H4 (cell line): ENCODE measurements at regions not wholly inside any gene's neighbourhood (a gene's known extent, or its start where the extent isn't known, plus 50 kb on each side); places are given as distances from the start of the nearest gene placed in this dataset.

Source experiments
- DNase-seq: peaks from one replicate; pipeline ENCODE4 v3.0.0-alpha.2; 2015; ENCODE audit warnings: low spot score

- DNase-seq = no peak
These were observed 631.7 kb upstream of the CCDC54 start for GRCh38 chr3:106745344-106746168.

DNA sequence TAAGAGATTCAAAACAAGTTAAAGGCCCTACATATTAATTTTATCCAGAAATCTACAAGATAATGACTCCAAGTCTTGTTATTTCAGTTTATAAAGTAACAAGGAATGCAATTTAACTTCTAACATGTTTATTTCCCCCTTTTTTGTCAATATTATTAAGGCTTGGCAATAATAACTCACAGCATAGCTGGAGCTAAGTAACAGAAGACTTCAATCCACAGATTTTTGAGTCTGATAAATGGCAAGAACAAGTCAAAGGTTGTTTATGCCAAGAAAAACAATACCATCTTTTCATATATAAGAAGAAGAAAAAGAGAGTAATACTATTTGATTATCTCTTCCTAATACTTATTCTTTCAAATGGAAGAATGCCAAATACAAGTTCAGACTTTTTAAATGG, 631.0 kb upstream of the CCDC54 start:
- no peak for DNase-seq

DNA sequence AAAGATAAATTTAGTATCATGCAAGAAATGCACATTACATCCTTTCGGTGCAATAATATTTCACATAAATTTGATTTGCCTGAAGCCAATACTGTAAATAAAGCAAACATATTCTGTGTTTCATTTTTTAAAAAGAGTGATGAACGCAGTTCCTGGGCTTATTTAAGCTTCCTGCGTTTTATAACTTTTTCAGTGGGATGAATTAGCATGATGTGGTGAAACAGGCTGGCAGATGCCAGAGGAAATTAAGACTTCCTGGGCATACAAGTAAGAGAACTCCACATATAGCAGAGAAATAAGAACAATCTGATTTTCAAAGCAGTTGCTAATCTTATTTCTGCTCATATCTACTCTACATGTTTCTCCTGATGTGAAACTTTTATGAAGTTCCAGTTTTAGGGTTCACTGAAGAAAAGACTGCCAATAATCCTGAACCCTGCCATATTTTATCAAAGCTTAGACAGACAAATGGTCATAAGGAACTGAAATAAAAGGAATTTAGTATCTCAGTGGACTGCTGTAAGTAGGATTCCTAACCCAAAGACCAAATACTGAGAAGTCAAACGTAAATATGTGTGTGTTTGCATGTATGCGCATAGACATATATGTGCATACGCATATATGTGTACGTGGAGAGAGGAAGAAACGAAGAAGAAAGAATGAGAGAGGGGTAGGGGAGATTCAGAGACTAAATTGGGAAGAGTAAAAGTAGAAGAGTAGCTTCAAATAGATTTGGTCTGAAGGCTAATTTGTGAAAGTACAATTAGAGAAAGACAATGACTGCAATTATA, 628.6 kb upstream of the CCDC54 start:
- DNase-seq = no peak

DNA sequence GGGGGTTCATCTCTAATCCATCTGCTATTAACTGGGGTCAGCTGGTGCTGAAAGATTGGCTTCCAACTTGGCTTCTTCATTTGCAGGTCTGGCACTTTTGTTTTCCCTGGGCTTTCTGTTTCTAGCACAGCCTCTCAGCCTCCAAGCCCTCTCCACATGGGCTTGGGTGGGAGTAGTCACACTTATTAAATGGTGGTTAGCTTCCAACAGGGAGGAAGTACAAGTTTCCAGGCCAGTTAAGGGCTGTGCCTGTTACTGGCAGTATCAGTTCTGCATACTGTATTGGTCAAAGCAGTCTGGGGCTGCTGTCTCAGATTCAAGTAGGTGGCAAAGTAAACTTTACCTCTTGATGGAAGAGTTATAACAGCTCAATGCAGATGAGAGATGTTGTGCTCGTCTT, 627.1 kb upstream of the CCDC54 start:
- DNase-seq = no peak

DNA sequence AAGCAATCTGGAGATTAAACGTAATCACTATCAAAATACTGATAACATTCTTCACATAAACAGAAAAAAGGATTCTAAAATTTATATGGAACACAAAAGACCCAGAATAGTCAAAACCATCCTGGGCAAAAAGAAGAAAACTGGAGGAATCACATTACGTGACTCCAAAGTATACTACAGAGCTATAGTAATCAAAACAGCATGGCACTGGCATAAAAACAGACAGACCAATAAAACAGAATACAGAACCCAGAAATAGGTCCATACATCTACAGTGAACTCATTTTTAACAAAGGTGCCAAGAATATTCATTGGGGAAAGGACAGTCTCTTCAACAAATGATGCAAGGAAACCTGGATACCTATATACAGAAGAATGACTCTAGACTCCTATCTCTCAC, 621.9 kb upstream of the CCDC54 start:
- DNase-seq = no peak

DNA sequence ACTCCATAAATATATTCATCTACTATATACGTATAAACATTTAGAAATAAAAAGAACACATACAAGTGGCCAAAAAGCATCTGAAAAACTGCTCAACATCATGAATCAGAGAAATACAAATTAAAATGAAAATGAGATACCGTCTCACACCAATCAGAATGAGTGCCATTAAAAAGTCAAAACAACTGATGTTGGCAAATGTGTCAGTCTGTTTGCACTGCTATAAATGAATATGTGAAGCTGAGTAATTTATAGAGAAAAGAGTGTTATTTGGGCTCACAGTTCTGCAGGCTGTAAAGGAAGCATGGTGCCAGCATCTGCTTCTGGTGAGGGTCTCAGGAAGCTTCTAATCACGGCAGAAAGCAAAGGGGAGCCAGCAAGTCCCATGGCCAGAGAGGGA, 620.3 kb upstream of the CCDC54 start:
- DNase-seq = no peak

- no peak for DNase-seq
These were observed 618.8 kb upstream of the CCDC54 start for GRCh38 chr3:106758459-106758858.

GRCh38 chr3:106759731-106760130, 617.5 kb upstream of the CCDC54 start:
- DNase-seq = no peak

DNA sequence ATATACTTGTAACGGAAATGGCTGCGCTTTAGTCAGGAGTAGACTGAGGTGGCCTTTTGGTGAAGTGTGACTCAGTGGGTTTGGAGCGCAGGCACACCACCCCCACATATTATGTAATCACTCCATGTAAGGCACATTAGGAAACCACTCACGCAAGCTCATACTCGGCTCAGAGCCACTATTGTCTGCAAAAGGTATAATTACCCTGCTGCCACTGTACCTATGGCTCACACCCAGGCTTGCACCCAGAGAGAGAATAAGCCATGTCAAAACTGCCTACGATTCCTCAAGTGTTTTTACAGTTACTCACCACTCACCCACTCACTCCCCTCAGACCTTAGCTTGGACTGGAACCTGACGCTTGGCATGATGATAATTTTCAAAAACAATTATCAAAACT, 611.9 kb upstream of the CCDC54 start:
- peak; percentile 60 for DNase-seq

GRCh38 chr3:106768941-106769480, 608.2 kb upstream of the CCDC54 start:
- no peak for DNase-seq

DNA sequence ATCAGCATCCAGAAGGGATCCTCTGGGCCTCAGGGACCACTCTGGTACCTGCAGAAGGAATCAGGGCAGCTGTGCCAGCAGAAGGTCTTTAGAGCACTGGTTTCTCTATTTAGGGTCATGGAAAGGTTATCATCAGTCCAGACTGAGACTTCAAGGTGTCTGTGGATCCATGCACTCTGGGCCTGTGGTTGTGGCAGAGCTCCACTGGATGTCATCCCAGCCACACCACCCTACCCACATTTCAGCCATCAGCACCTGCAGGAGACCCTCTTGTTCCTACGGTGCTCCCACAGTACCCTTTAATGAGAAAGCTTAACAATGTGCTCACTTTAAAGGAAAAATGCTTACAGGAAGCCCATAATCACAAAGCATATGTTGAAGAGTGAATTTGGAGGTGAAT, 603.4 kb upstream of the CCDC54 start:
- DNase-seq = no peak

- no peak for DNase-seq
These were observed 594.0 kb upstream of the CCDC54 start for GRCh38 chr3:106783231-106783630.

- no peak for DNase-seq
These were observed 588.0 kb upstream of the CCDC54 start for GRCh38 chr3:106789276-106789675.

- DNase-seq = no peak
These were observed 584.5 kb upstream of the CCDC54 start for GRCh38 chr3:106792716-106793115.

DNA sequence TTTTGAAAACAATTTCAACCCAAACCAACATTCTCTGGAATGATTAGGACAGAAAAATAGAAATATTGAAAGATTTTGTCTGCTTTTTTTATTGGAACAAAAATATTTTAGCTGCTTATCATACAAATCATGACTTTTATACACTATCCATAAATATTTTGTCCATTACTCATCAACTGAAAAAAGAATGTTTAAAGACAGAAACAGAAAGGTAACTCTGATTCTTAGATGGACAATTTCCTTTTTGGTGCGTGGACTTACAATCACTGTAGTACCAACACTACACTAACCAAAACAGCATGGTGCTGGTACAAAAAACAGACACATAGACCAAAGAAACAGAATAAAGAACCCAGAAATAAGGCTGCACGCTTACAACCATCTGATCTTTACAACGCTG, 582.8 kb upstream of the CCDC54 start:
- DNase-seq = no peak

GRCh38 chr3:106795553-106795952, 581.7 kb upstream of the CCDC54 start:
- no peak for DNase-seq

- DNase-seq = no peak
These were observed 579.8 kb upstream of the CCDC54 start for GRCh38 chr3:106797461-106797860.

DNA sequence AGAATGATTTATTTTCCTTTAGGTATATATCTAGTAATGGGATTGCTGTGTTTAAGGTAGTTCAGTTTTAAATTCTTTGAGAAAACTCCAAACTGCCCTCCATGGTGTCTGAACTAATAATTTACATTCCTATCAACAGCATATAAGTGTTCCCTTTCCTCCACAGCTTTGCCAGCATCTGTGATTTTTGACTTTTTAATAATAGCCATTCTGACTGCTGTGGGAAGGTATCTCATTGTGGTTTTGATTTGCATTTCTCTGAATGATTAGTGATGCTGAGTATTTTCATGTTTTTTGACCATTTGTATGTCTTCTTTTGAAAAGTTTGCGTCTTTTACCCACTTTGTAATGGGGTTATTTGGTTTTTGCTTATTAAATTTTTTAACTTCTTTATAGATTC, 571.6 kb upstream of the CCDC54 start:
- no peak for DNase-seq

- no peak for DNase-seq
These were observed 570.3 kb upstream of the CCDC54 start for GRCh38 chr3:106806964-106807363.

DNA sequence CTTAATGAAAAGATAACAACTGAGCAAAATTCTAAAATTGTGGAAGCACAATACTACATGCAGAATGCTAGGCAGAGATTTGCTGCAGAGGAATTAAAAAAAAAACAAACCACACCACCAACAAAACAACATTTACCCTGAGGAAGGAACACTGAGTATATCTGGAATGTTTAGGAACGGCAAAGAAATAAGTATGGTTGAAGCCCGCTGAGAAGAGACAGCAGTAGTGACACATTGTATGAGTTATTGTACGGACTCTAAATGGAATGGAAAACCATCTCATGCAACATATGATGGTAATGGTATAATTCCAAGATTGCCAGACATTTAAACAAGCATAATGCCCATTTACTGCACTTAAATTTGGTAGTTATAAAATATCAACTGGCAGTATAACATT, 568.2 kb upstream of the CCDC54 start:
- DNase-seq = no peak

- no peak for DNase-seq
These were observed 567.5 kb upstream of the CCDC54 start for GRCh38 chr3:106809623-106810299.

GRCh38 chr3:106810300-106810875, 566.9 kb upstream of the CCDC54 start:
- DNase-seq = no peak
